ENCODE measurements at regions not wholly inside any gene's neighbourhood (a gene's known extent, or its start where the extent isn't known, plus 50 kb on each side); places are given as distances from the start of the nearest gene placed in this dataset.
"Not testable (repeated sequence)": the region's sequence is repeated elsewhere in the genome, so short reads cannot be mapped to it uniquely, and the experiment has no call there.

DNA sequence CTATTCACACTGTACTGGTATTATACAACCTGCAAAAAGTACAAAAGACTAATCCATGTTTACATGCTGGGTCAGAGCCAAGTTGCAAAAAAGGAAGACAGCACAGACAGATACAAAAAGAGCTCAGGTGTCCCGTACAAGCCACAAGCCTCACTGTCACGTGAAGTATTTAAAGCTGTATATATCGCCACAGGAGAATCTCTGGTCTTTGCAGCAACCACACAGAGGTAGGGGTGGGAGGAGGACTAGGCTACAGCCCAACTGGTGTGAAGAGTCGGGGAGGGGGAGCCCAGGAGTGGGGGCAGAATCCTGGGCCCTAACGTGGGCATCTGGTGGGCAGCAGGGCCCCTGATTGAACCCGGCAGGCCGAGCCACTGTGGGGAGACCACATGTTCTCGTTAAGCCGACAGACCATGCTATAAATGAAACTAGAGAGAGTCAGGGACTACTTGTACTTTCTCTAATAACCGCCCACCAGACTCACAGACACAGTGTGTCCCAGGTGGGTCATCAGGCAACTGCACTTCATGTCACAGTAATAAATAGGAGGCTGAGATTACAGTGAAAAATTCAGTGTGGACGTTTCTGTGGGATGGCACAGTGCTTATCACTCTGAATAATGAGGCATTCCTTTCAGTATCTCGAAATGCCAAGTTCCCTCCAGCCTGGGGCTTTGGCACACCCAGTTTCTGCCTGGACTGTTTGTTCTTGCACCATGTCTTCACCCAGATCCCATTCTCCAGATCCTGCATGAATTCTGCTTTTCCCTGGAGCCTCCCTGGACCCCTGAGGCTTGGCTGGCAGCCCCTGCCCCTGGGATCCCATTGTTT is 79.3 kb upstream of the SH3PXD2B start:
- Mint-ChIP-seq H3K9me3 (no peaks in the 10 kb centered on the region), H3K4me1 (no peaks in the 10 kb centered on the region), H3K27ac (no peak overlapping the region), H3K27me3 (ENCODE audit: insufficient read depth) (peaks cover 2% of the 10 kb centered on the region), H3K36me3 (ENCODE audit: low read depth) (no peaks in the 10 kb centered on the region), H3K4me3 (no peak overlapping the region)
- no peak overlapping the region for H3K27ac ChIP-seq (ENCODE audit: low read depth, low read length)
- 89% methylated on average over 11 to 12 of the region's 12 CpGs for WGBS, 2 experiments (ENCODE audit: insufficient coverage in 1 of 2, insufficient read length in 1 of 2)
- no peaks in the 10 kb centered on the region for H3K9me3 ChIP-seq (ENCODE audit: control insufficient read depth, low read length)
- no peaks in the 10 kb centered on the region for H3K4me1 ChIP-seq (ENCODE audit: control insufficient read depth, insufficient read depth, low read length)
- no peak overlapping the region for H3K4me3 ChIP-seq (ENCODE audit: low read length)
- TF ChIP-seq, protein P1, sequence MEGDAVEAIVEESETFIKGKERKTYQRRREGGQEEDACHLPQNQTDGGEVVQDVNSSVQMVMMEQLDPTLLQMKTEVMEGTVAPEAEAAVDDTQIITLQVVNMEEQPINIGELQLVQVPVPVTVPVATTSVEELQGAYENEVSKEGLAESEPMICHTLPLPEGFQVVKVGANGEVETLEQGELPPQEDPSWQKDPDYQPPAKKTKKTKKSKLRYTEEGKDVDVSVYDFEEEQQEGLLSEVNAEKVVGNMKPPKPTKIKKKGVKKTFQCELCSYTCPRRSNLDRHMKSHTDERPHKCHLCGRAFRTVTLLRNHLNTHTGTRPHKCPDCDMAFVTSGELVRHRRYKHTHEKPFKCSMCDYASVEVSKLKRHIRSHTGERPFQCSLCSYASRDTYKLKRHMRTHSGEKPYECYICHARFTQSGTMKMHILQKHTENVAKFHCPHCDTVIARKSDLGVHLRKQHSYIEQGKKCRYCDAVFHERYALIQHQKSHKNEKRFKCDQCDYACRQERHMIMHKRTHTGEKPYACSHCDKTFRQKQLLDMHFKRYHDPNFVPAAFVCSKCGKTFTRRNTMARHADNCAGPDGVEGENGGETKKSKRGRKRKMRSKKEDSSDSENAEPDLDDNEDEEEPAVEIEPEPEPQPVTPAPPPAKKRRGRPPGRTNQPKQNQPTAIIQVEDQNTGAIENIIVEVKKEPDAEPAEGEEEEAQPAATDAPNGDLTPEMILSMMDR (conservative IDR thresholded peaks at IDR 0.05) = no peak
- no peak overlapping the region for H3K9ac ChIP-seq (ENCODE audit: extremely low read depth, low read length, poor library complexity, severe bottlenecking)
- peak; percentile 45 for DNase-seq
- H3K27me3 ChIP-seq (ENCODE audit: control insufficient read depth, insufficient read depth, low read length, poor library complexity, severe bottlenecking) = no peaks in the 10 kb centered on the region
- no peaks in the 10 kb centered on the region for H3K36me3 ChIP-seq (ENCODE audit: control insufficient read depth, insufficient read depth, low read length)

DNA sequence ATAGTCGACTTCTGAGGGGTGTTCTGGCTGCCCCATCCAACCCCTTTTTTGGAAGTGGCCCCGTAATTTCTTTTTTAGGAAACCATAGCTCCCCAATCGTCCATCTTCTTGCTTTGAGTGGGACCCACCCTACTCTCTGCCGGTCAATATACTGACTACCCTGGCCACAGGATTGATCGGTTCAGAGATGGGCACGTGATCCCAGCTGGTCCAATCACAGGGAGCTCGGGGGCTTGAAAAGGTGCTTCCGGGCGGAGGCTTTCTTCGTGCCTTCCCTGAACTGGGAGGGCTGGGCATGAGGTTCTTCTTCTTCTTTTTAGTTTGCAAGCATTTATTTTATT is 78.7 kb upstream of the SH3PXD2B start:
- Histone ChIP-seq H3K27me3 (ENCODE audit: control insufficient read depth, insufficient read depth, low read length, poor library complexity, severe bottlenecking) (no peaks in the 10 kb centered on the region), H3K27ac (ENCODE audit: low read depth, low read length) (no peak overlapping the region), H3K4me3 (ENCODE audit: low read length) (no peak overlapping the region), H3K36me3 (ENCODE audit: control insufficient read depth, insufficient read depth, low read length) (no peaks in the 10 kb centered on the region), H3K4me1 (ENCODE audit: control insufficient read depth, insufficient read depth, low read length) (no peaks in the 10 kb centered on the region), H3K9ac (ENCODE audit: extremely low read depth, low read length, poor library complexity, severe bottlenecking) (no peak overlapping the region), H3K9me3 (ENCODE audit: control insufficient read depth, low read length) (no peaks in the 10 kb centered on the region)
- peaks cover 2% of the 10 kb centered on the region for H3K27me3 Mint-ChIP-seq (ENCODE audit: insufficient read depth)
- H3K27ac Mint-ChIP-seq = no peak overlapping the region
- H3K4me1 Mint-ChIP-seq = no peaks in the 10 kb centered on the region
- H3K36me3 Mint-ChIP-seq (ENCODE audit: low read depth) = no peaks in the 10 kb centered on the region
- DNase-seq = peak; percentile 51
- no peak overlapping the region for H3K4me3 Mint-ChIP-seq
- TF ChIP-seq, protein P1 (conservative IDR thresholded peaks at IDR 0.05) = no peak
- H3K9me3 Mint-ChIP-seq = no peaks in the 10 kb centered on the region
- WGBS, 2 experiments (ENCODE audit: insufficient coverage in 1 of 2, insufficient read length in 1 of 2) = 88 to 91% methylated on average over 6 to 10 of the region's 10 CpGs

DNA sequence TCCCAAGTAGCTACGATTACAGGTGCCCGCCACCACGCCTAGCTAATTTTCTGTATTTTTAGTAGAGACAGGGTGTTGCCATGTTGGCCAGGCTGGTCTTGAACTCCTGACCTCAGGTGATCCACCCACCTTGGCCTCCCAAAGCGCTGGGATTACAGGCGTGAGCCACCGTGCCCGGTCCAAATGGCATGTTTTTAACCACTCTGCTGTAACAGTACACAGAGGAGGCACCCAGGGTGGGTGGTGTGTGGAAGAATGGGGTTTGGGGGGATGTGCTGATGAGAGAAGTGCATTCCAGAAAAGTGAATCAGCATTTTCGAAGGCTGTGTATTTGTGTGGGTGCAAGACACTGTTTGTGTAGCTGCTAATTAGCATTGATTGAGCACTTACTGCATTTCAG is 78.1 kb upstream of the SH3PXD2B start:
- not testable (repeated sequence) for H3K9ac ChIP-seq (ENCODE audit: extremely low read depth, low read length, poor library complexity, severe bottlenecking); H3K36me3 Mint-ChIP-seq (ENCODE audit: low read depth); H3K36me3 ChIP-seq (ENCODE audit: control insufficient read depth, insufficient read depth, low read length); H3K4me3 Mint-ChIP-seq; H3K4me1 Mint-ChIP-seq; H3K27ac ChIP-seq (ENCODE audit: low read depth, low read length); H3K9me3 Mint-ChIP-seq; H3K4me1 ChIP-seq (ENCODE audit: control insufficient read depth, insufficient read depth, low read length); H3K27me3 ChIP-seq (ENCODE audit: control insufficient read depth, insufficient read depth, low read length, poor library complexity, severe bottlenecking); H3K27ac Mint-ChIP-seq; H3K27me3 Mint-ChIP-seq (ENCODE audit: insufficient read depth); H3K9me3 ChIP-seq (ENCODE audit: control insufficient read depth, low read length); H3K4me3 ChIP-seq (ENCODE audit: low read length)
- WGBS, 2 experiments (ENCODE audit: insufficient coverage in 1 of 2, insufficient read length in 1 of 2) = 81 to 94% methylated on average over 7 to 8 of the region's 8 CpGs
- peak; percentile 41 for DNase-seq

- Histone ChIP-seq H3K36me3 (ENCODE audit: control insufficient read depth, insufficient read depth, low read length) (no peaks in the 10 kb centered on the region), H3K4me3 (ENCODE audit: low read length) (no peak overlapping the region), H3K27ac (ENCODE audit: low read depth, low read length) (no peak overlapping the region), H3K9me3 (ENCODE audit: control insufficient read depth, low read length) (no peaks in the 10 kb centered on the region), H3K4me1 (ENCODE audit: control insufficient read depth, insufficient read depth, low read length) (no peaks in the 10 kb centered on the region), H3K27me3 (ENCODE audit: control insufficient read depth, insufficient read depth, low read length, poor library complexity, severe bottlenecking) (no peaks in the 10 kb centered on the region), H3K9ac (ENCODE audit: extremely low read depth, low read length, poor library complexity, severe bottlenecking) (no peak overlapping the region)
- WGBS, 2 experiments (ENCODE audit: insufficient coverage in 1 of 2, insufficient read length in 1 of 2) = 87 to 100% methylated on average over 1 to 2 of the region's 2 CpGs
- Mint-ChIP-seq H3K36me3 (ENCODE audit: low read depth) (no peaks in the 10 kb centered on the region), H3K9me3 (no peaks in the 10 kb centered on the region), H3K4me3 (no peak overlapping the region), H3K27me3 (ENCODE audit: insufficient read depth) (peaks cover 4% of the 10 kb centered on the region), H3K27ac (no peak overlapping the region), H3K4me1 (no peaks in the 10 kb centered on the region)
- DNase-seq = peak; percentile 27
- TF ChIP-seq, protein P1 (conservative IDR thresholded peaks at IDR 0.05) = no peak
These were observed 77.3 kb upstream of the SH3PXD2B start for GRCh38 chr5:172531704-172532026.
